ENCODE measurements at regions not wholly inside any gene's neighbourhood (a gene's known extent, or its start where the extent isn't known, plus 50 kb on each side); places are given as distances from the start of the nearest gene placed in this dataset.
A peak's percentile ranks its signal among the peaks of the same experiment; 100 is the strongest.

GRCh38 chr12:75759842-75760572 is 248.6 kb upstream of the KRR1 start:
- TF ChIP-seq, protein P1, sequence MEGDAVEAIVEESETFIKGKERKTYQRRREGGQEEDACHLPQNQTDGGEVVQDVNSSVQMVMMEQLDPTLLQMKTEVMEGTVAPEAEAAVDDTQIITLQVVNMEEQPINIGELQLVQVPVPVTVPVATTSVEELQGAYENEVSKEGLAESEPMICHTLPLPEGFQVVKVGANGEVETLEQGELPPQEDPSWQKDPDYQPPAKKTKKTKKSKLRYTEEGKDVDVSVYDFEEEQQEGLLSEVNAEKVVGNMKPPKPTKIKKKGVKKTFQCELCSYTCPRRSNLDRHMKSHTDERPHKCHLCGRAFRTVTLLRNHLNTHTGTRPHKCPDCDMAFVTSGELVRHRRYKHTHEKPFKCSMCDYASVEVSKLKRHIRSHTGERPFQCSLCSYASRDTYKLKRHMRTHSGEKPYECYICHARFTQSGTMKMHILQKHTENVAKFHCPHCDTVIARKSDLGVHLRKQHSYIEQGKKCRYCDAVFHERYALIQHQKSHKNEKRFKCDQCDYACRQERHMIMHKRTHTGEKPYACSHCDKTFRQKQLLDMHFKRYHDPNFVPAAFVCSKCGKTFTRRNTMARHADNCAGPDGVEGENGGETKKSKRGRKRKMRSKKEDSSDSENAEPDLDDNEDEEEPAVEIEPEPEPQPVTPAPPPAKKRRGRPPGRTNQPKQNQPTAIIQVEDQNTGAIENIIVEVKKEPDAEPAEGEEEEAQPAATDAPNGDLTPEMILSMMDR (IDR thresholded peaks at IDR 0.05; ENCODE audit: poor library complexity, severe bottlenecking) = no peak
- Histone ChIP-seq H3K4me1 (ENCODE audit: insufficient read depth, poor library complexity, severe bottlenecking) (peaks cover 8% of the 10 kb centered on the region), H3K36me3 (ENCODE audit: low read depth) (no peaks in the 10 kb centered on the region), H3K9me3 (ENCODE audit: severe bottlenecking) (no peaks in the 10 kb centered on the region), H3K27ac (ENCODE audit: poor library complexity, severe bottlenecking) (peak overlapping the region; percentile 28), H3K4me3 (ENCODE audit: severe bottlenecking) (no peak overlapping the region), H3K27me3 (ENCODE audit: insufficient read depth, poor library complexity, severe bottlenecking) (no peaks in the 10 kb centered on the region)
- ATAC-seq (ENCODE audit: low read depth) (peak; percentile 91), DNase-seq (ENCODE audit: low spot score) (no peak)

DNA sequence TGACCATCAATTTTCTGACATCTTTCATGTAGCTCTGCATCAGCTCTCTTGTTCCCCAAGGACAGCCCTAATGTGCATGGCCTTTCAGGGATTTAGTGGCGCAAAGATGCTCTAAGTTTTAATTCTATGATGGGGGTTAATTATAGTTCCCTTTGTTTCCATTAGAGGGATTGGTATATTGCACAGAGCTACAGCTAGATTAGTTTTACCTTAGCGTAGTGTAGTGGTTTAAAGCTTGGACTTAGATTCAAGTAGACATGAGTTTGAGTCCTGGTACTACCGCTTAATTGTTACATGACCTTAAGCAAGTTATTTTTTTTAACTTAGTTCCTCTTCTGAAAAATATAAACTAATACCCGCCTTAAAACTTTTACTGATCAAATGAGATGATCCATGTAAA is 247.8 kb upstream of the KRR1 start:
- no peaks in the 10 kb centered on the region for H3K27me3 ChIP-seq (ENCODE audit: insufficient read depth, poor library complexity, severe bottlenecking)
- no peaks in the 10 kb centered on the region for H3K9me3 ChIP-seq (ENCODE audit: severe bottlenecking)
- no peak overlapping the region for H3K4me3 ChIP-seq (ENCODE audit: severe bottlenecking)
- ATAC-seq (ENCODE audit: low read depth) (no peak), DNase-seq (ENCODE audit: low spot score) (no peak)
- TF ChIP-seq, protein P1 (IDR thresholded peaks at IDR 0.05; ENCODE audit: poor library complexity, severe bottlenecking) = no peak
- H3K27ac ChIP-seq (ENCODE audit: poor library complexity, severe bottlenecking) = no peak overlapping the region
- peaks cover 8% of the 10 kb centered on the region for H3K4me1 ChIP-seq (ENCODE audit: insufficient read depth, poor library complexity, severe bottlenecking)
- H3K36me3 ChIP-seq (ENCODE audit: low read depth) = no peaks in the 10 kb centered on the region

GRCh38 chr12:75756771-75757170 is 245.4 kb upstream of the KRR1 start:
- ATAC-seq (ENCODE audit: low read depth) = peak; percentile 30; the same call in 1 of the 3 replicates
- DNase-seq (ENCODE audit: low spot score) = no peak
- Histone ChIP-seq H3K36me3 (ENCODE audit: low read depth) (no peaks in the 10 kb centered on the region), H3K27ac (ENCODE audit: poor library complexity, severe bottlenecking) (no peak overlapping the region), H3K4me3 (ENCODE audit: severe bottlenecking) (no peak overlapping the region), H3K27me3 (ENCODE audit: insufficient read depth, poor library complexity, severe bottlenecking) (no peaks in the 10 kb centered on the region), H3K9me3 (ENCODE audit: severe bottlenecking) (no peaks in the 10 kb centered on the region), H3K4me1 (ENCODE audit: insufficient read depth, poor library complexity, severe bottlenecking) (peaks cover 8% of the 10 kb centered on the region)
- TF ChIP-seq, protein P1 (IDR thresholded peaks at IDR 0.05; ENCODE audit: poor library complexity, severe bottlenecking) = no peak

GRCh38 chr12:75756111-75756510 is 244.7 kb upstream of the KRR1 start:
- no peaks in the 10 kb centered on the region for H3K9me3 ChIP-seq (ENCODE audit: severe bottlenecking)
- no peaks in the 10 kb centered on the region for H3K36me3 ChIP-seq (ENCODE audit: low read depth)
- H3K4me1 ChIP-seq (ENCODE audit: insufficient read depth, poor library complexity, severe bottlenecking) = peaks cover 8% of the 10 kb centered on the region
- DNase-seq (ENCODE audit: low spot score) (no peak), ATAC-seq (ENCODE audit: low read depth) (no peak)
- H3K27me3 ChIP-seq (ENCODE audit: insufficient read depth, poor library complexity, severe bottlenecking) = no peaks in the 10 kb centered on the region
- TF ChIP-seq, protein P1 (IDR thresholded peaks at IDR 0.05; ENCODE audit: poor library complexity, severe bottlenecking) = no peak
- no peak overlapping the region for H3K27ac ChIP-seq (ENCODE audit: poor library complexity, severe bottlenecking)
- H3K4me3 ChIP-seq (ENCODE audit: severe bottlenecking) = no peak overlapping the region

- no peak overlapping the region for H3K27ac ChIP-seq (ENCODE audit: poor library complexity, severe bottlenecking)
- H3K9me3 ChIP-seq (ENCODE audit: severe bottlenecking) = no peaks in the 10 kb centered on the region
- no peaks in the 10 kb centered on the region for H3K36me3 ChIP-seq (ENCODE audit: low read depth)
- TF ChIP-seq, protein P1 (IDR thresholded peaks at IDR 0.05; ENCODE audit: poor library complexity, severe bottlenecking) = no peak
- ATAC-seq (ENCODE audit: low read depth) (no peak), DNase-seq (ENCODE audit: low spot score) (no peak)
- no peak overlapping the region for H3K4me3 ChIP-seq (ENCODE audit: severe bottlenecking)
- no peaks in the 10 kb centered on the region for H3K27me3 ChIP-seq (ENCODE audit: insufficient read depth, poor library complexity, severe bottlenecking)
- H3K4me1 ChIP-seq (ENCODE audit: insufficient read depth, poor library complexity, severe bottlenecking) = peaks cover 9% of the 10 kb centered on the region
Observed at GRCh38 chr12:75754698-75755097, 243.3 kb upstream of the KRR1 start.
